ENCODE measurements at regions not wholly inside any gene's neighbourhood (a gene's known extent, or its start where the extent isn't known, plus 50 kb on each side); places are given as distances from the start of the nearest gene placed in this dataset.

GRCh38 chr10:126783806-126784557 lies 113.5 kb upstream of the C10orf90 start:
- no peak for DNase-seq (ENCODE audit: low read depth)

DNA sequence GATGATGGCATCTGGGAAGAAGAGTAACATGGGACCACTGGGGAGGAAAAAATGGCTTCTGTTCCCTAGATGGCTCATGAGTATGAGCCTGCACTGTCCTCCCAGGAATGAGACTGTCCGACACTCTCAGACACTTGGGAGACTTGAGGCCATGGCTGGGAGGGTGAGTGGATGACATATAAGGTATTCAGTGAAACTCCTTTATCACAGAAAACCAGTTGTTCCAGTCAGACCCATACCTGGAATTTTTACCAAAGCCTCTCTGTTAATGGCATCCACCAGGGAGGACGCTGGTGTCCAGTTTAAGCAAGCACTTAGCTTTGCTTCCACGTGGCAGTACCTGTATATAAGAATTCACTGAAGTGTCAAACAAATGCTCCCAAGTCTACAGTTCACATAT lies 116.7 kb upstream of the C10orf90 start:
- DNase-seq (ENCODE audit: low read depth): no peak

- no peak for DNase-seq (ENCODE audit: low read depth)
Measured at GRCh38 chr10:126795318-126795717, 109.9 kb upstream of the DOCK1 start.

DNA sequence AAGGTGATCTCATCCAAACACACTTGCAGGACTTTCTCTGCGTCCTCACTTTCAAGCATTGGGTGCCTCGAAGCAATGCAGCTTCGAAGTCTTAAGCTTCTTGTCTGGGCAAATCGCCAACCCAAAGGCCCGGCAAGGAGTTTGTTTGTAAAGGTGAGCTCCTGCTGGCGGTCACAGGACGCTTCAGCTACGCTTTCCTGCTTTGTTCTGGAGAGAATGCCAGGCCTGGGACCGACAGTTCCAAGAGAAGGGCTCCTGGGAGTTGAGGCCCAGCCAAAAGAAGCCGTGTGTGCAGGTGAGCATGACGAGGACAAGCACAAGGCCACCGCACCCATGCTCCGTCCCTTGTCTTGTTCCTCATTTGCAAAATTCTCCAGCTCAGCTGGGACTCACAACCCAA lies 106.6 kb upstream of the DOCK1 start:
- no peak for DNase-seq (ENCODE audit: low read depth)

GRCh38 chr10:126803394-126803793 lies 101.8 kb upstream of the DOCK1 start:
- DNase-seq (ENCODE audit: low read depth): no peak

- DNase-seq (ENCODE audit: low read depth): no peak
Measured at GRCh38 chr10:126804396-126804795, 100.8 kb upstream of the DOCK1 start.

DNA sequence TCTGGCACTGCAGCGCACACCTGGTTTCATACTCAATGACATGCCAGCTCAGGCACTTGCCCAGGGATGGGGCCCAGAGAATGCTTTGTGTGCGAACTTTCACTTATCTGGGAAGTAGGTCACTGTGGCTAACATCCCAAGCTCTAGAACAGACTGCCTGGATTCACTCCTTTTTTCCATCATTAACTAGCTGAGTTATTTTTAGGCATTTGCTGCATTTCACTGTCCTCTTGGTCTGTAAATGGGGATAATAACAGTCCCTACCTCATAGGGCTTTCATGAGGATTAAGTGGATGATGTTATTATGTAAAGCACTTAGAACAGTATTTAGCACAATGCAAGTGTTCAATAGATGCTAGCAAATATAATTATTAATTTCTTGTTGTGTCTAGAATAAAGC lies 98.7 kb upstream of the DOCK1 start:
- no peak for DNase-seq (ENCODE audit: low read depth)

DNA sequence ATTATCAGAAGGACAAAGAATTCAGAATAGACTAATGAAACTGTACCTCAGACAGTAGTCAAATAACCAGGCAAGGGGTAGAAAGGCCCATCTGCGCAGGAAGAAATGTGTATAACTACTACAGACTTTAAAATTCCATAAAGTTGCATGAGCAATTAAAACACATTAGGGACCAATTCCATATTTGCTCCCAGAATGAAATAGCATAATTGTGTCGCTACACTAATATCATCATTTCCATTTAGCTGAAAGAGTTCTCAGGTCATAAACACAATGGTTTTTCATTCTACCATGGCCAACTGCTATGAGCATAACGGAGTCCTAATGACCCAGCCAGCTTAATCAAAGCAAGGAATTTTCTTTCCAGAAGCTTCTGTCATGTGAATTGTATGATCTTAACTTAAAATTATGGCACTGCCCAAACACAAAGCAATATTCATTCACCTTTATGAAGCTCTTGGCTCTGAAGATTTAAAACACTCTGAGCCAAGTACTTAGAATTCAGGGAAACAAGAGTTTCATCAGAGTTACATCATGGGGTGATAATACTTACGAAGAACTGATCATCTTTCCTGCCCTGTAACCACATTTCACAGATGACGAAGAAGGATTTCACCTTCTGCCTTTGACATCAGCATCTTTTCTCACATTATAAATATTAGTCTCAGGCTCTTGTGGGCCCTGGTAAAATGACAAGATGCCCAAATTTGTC lies 98.1 kb upstream of the DOCK1 start:
- DNase-seq (ENCODE audit: low read depth): no peak

DNA sequence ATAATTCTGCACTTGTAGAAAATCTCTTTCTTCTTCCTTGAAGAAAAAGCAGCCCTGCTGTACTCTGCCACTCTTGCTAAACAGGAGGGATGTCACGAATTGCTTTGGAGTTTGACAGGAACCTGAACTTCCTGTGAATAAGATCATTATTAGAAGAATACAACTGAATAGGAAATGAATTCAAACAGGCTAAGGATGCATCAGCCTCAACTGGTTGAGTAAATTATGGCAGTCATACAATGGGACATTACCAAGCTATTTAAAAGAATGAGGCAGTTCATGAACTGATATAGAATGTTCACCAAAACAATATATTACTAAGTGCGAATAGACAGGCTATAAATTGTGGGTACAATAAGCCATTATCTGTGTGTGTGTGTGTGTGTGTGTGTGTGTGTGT lies 97.1 kb upstream of the DOCK1 start:
- DNase-seq (ENCODE audit: low read depth): no peak

DNA sequence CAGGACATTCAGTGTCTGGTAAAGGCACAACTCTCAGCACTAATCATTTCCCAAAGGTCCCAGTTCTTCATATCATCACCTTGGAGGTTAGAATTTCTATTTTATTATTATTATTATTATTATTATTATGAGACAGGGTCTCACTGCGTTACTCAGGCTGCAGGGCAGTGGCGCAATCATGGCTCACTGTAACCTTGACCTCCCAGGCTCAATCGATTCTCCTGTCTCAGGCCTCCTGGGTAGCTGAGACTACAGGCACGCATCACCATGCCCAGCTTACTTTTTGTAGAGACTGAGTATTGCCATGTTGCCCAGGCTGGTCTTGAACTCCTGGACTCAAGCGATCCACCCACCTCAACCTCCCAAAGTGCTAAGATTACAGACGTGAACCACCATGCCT lies 91.8 kb upstream of the DOCK1 start:
- DNase-seq (ENCODE audit: low read depth): no peak

DNA sequence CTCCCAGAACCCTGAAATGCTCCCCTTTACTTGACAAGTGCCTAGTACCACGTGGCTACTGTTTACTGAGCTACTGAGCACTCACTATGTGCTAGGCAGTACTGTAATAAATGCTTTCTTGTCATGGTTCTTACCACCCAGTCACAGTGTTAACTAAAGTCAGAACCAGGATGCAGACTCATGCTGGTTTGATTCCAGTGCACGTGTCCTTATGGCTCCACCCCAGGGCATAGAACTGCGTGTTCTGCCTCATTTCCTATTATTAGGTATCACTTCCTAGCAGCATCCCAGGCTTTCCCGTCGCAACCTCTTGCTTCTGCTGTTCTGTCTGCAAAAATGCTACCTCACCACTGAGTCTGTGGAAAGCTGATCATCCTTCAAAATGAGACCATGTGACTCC lies 71.7 kb upstream of the DOCK1 start:
- no peak for DNase-seq (ENCODE audit: low read depth)

- no peak for DNase-seq (ENCODE audit: low read depth)
Measured at GRCh38 chr10:126836009-126836408, 69.2 kb upstream of the DOCK1 start.

DNA sequence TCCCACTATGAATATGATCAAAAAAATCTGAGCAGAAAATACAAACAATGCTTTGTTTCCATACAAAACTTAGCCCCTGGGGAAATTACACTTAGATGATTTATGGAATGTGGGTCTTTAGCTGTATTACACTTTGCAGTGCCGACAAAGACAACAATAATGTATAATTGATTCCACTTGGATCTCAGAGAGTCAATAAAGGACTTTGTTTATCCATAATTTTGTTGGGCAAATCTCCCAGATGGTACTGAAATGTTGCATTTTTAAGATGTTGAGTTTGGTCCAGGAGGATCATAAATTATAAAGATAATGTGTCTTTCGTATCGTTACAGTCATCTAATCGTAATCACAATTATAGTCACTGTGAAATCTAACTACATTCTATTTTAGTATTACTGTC lies 66.9 kb upstream of the DOCK1 start:
- no peak for DNase-seq (ENCODE audit: low read depth)

DNA sequence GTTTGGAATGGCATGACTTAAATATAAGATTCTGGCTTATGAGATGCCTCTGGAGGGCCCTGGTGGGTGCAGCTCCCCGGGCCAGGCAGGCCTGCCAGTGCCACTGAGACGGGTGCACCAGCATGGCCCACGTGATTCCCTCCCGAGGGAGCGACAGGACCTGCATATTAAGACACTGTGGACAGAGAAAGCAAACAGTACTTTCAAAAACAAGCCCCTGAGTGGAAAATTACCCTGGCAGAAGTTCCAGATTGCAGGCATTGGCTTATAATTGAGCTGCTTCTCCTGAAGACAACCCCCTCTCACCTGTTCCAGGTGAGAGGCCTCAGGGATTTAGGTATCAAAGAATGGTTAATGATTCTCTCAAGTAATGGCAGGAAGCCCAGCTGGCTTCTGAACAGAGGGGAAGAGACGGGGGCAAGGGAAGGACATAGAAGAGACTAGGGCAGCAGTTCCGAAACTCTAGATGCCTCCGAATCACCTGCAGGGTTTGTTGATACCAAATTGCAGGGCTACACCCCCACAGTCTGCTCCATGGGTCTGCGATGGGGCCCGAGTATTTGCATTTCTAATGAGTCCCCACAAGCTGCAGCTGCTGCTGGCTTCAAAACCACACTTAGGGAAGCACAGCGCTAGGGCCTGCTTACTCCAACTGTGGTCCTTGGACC lies 66.0 kb upstream of the DOCK1 start:
- DNase-seq (ENCODE audit: low read depth): no peak

DNA sequence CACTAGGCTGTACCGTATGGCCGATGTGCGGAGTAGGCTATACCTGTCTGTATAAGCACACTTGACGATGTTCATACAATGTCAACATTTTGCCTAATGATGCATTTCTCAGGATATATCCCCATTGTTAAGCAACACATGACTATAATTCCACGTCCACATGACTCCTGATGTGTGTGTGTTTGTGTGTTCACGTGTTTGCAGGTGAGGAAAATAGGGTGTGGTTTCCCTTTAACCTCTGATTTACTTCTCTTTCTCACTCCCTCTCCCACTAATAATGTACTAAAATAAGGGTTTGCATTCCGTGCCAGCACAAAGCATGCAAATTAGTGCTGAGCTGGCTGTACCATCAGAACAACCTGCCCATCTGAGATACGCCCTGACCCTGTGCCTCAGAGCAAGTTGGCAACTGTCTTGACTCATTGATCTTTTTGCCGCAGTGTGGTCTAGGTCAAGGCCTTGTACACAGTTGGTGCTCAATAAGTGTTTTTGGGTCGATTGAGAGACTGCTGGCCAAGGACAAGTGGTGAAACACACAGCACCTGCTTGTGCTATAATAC lies 64.6 kb upstream of the DOCK1 start:
- DNase-seq (ENCODE audit: low read depth): no peak

GRCh38 chr10:126841341-126841895 lies 63.8 kb upstream of the DOCK1 start:
- no peak for DNase-seq (ENCODE audit: low read depth)

DNA sequence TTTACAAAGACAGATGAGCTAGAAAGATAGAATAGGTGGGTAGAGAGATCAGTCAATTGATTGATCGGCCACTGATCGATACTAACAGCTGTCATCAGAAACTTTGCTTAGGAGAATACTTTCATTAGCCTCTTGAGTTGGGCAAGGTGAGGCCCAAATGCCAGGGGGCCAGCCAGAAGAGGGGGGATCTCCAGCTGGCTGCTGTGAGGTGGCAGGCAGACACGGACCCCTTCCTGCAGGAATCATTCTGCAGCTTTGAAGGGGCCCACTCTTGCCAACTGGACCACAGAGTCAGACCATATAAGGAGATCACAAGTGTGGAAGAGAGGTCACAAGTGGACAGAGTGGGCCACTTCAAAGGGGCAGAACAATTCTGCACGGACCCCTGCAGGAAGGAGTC lies 62.9 kb upstream of the DOCK1 start:
- no peak for DNase-seq (ENCODE audit: low read depth)

- DNase-seq (ENCODE audit: low read depth): no peak
Measured at GRCh38 chr10:126842836-126843235, 62.4 kb upstream of the DOCK1 start.

DNA sequence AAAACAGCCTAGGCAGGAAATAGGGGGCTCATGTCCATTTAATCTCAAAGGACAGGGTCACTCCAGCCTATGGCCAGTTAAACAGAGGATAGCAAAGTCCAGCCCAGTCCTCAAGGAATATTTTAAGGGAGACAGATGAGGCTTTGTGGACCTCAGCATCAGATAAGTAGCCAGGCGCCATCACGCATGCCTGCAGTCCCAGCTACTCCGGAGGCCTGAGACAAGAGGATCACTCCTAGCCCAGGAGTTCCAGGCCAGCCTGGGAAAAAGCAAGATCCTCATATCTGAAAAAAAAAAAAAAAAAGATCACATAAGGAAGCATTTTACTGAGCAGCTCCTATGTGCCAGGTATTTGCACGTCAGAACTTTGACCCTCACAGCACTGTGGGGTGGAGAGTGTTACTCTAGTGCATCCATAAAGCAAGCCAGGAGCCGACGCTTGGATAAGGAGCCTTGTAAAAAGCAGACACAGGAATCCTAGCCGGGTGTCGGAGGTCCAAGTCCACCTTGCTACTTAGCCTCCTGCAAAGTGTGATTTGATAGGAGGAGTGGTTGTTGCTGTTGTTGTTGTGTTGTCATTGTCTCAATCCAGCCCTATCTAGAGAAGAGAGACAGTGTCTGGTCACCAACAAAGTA lies 61.8 kb upstream of the DOCK1 start:
- no peak for DNase-seq (ENCODE audit: low read depth)

DNA sequence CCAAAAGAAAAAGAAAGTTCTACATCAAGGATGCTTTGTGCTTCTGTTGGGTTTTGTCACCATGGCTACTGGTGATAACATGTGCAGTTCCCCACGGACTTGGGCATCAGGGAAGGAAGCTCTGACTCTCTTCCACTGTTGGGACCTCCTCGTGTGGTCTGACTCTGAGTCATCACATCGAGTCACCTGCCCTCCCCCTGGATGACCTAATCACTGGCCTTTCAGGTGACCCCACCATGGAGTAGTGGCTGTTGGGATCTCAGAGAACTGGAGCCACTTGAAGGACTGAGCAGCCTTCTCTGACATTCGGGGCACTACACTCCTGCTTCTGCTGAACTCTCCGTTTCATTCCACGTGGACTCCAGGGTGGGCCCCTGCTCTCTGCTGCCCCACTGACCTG lies 60.8 kb upstream of the DOCK1 start:
- no peak for DNase-seq (ENCODE audit: low read depth)

DNA sequence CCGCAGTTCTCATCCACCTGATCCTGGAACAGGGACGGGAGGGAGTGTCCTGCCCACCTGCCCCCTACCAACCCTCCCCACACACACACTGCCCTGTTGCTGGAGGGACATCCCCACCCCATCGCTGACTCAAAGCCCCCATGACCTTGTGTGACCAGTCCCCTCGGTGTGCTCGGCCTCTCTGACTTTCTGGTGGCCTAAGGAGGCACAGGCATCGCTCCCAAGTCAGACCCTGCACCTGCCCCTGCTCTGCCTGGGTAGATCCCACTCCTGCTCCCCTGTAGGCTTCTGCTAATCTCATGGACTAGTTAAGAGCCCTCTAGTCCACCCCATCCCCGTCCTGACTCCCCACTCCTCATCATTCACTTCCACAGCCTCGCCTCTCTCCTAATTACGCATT lies 58.8 kb upstream of the DOCK1 start:
- no peak for DNase-seq (ENCODE audit: low read depth)

GRCh38 chr10:126846959-126847358 lies 58.3 kb upstream of the DOCK1 start:
- no peak for DNase-seq (ENCODE audit: low read depth)
